Astrocyte (in vitro differentiated cells and primary cell): ENCODE measurements at regions not wholly inside any gene's neighbourhood (a gene's known extent, or its start where the extent isn't known, plus 50 kb on each side); places are given as distances from the start of the nearest gene placed in this dataset.

Experiments used
- DNase-seq: peaks from one replicate; pipeline ENCODE4 v3.0.0-alpha.2; 2010; ENCODE audit warnings: low read depth
- FAIRE-seq: peaks from 2 replicates; lab custom pipeline; 2011; peaks lifted over from hg19 to GRCh38; lab: Jason Lieb, UNC
- H2AFZ ChIP-seq: 2 replicates; pipeline ENCODE4 v1.6.0; 2012; ENCODE audit warnings: low read depth, low read length, inconsistent platforms
- H3K27ac ChIP-seq: 2 replicates; pipeline ENCODE4 v1.5.1; 2011; ENCODE audit warnings: low read depth, low read length, inconsistent platforms
- H3K27me3 ChIP-seq: 2 replicates; pipeline ENCODE4 v1.6.0; 2011; ENCODE audit warnings: low read length, inconsistent platforms; ENCODE audit not compliant: insufficient read depth
- H3K36me3 ChIP-seq: 2 replicates; pipeline ENCODE4 v1.5.1; 2011; ENCODE audit warnings: low read length, inconsistent platforms; ENCODE audit not compliant: insufficient read depth
- H3K4me1 ChIP-seq: 2 replicates; pipeline ENCODE4 v1.5.1; 2011; ENCODE audit warnings: low read length, inconsistent platforms; ENCODE audit not compliant: insufficient read depth
- H3K4me2 ChIP-seq: 2 replicates; pipeline ENCODE4 v1.6.0; 2012; ENCODE audit warnings: low read length, inconsistent platforms
- H3K4me3 ChIP-seq: 2 replicates; pipeline ENCODE4 v1.5.1; 2011; ENCODE audit warnings: low read depth, mild to moderate bottlenecking, low read length, inconsistent platforms; ENCODE audit not compliant: insufficient read depth
- H3K79me2 ChIP-seq: 2 replicates; pipeline ENCODE4 v1.6.0; 2012; ENCODE audit warnings: mild to moderate bottlenecking, low read length, inconsistent platforms; ENCODE audit not compliant: insufficient read depth
- H3K9ac ChIP-seq: 2 replicates; pipeline ENCODE4 v1.6.0; 2012; ENCODE audit warnings: mild to moderate bottlenecking, low read length, inconsistent platforms
- H3K9me3 ChIP-seq: 2 replicates; pipeline ENCODE4 v1.5.1; 2012; ENCODE audit warnings: low read depth, mild to moderate bottlenecking, low read length, inconsistent platforms; ENCODE audit not compliant: insufficient read depth
- H4K20me1 ChIP-seq: 2 replicates; pipeline ENCODE4 v1.6.0; 2012; ENCODE audit warnings: low read length, inconsistent platforms; ENCODE audit not compliant: insufficient read depth
- H3K27ac Mint-ChIP-seq: one replicate; pipeline ENCODE4 v1.8.0; 2021; ENCODE audit warnings: mild to moderate bottlenecking, mixed read lengths; ENCODE audit not compliant: unreplicated experiment
- H3K27me3 Mint-ChIP-seq: one replicate; pipeline ENCODE4 v1.8.0; 2021; ENCODE audit warnings: low read depth, mixed read lengths; ENCODE audit not compliant: unreplicated experiment
- H3K36me3 Mint-ChIP-seq: one replicate; pipeline ENCODE4 v1.8.0; 2021; ENCODE audit warnings: low read depth, mixed read lengths; ENCODE audit not compliant: unreplicated experiment
- H3K4me1 Mint-ChIP-seq: one replicate; pipeline ENCODE4 v1.8.0; 2021; ENCODE audit warnings: low read depth, mixed read lengths; ENCODE audit not compliant: unreplicated experiment
- H3K4me3 Mint-ChIP-seq: one replicate; pipeline ENCODE4 v1.8.0; 2021; ENCODE audit warnings: mild to moderate bottlenecking, moderate library complexity, mixed read lengths; ENCODE audit not compliant: unreplicated experiment
- H3K9me3 Mint-ChIP-seq: one replicate; pipeline ENCODE4 v1.8.0; 2021; ENCODE audit warnings: mild to moderate bottlenecking, mixed read lengths; ENCODE audit not compliant: unreplicated experiment
- CTCF ChIP-seq: IDR thresholded peaks from 2 replicates; pipeline ENCODE4 v1.5.1; 2011; ENCODE audit warnings: low read depth, mild to moderate bottlenecking, inconsistent platforms, low read length, moderate library complexity; ENCODE audit not compliant: insufficient read depth
- EZH2 ChIP-seq: IDR thresholded peaks from 2 replicates; pipeline ENCODE4 v1.6.1; 2012; ENCODE audit warnings: mild to moderate bottlenecking, low read length, inconsistent platforms; ENCODE audit not compliant: insufficient read depth

- no peak overlapping the region for H3K27ac Mint-ChIP-seq
Measured at GRCh38 chr2:105943977-105944376, 199.3 kb downstream of the NCK2 start.

More at GRCh38 chr2:105943977-105944376, 199.3 kb downstream of the NCK2 start:
- Mint-ChIP-seq H3K4me1 (no peaks in the 10 kb centered on the region), H3K4me3 (no peak overlapping the region), H3K36me3 (peaks cover 3% of the 10 kb centered on the region), H3K9me3 (peaks cover 11% of the 10 kb centered on the region), H3K27me3 (peaks cover 6% of the 10 kb centered on the region)
- TF ChIP-seq CTCF (no peak), EZH2 (no peak)
- Histone ChIP-seq H3K9me3 (no peaks in the 10 kb centered on the region), H3K9ac (no peak overlapping the region), H3K36me3 (no peaks in the 10 kb centered on the region), H3K27me3 (no peaks in the 10 kb centered on the region), H2AFZ (no peak overlapping the region), H3K4me2 (no peak overlapping the region), H3K27ac (no peak overlapping the region), H4K20me1 (no peaks in the 10 kb centered on the region), H3K4me1 (no peaks in the 10 kb centered on the region), H3K79me2 (no peaks in the 10 kb centered on the region), H3K4me3 (no peak overlapping the region)
- FAIRE-seq, result no peak
- no peak for DNase-seq
